ENCODE measurements at regions not wholly inside any gene's neighbourhood (a gene's known extent, or its start where the extent isn't known, plus 50 kb on each side); places are given as distances from the start of the nearest gene placed in this dataset.

GRCh38 chr1:171434717-171435346, 50.5 kb upstream of the PRRC2C start:
- H2AFZ ChIP-seq (ENCODE audit: low read depth, low read length) = peak overlapping the region; percentile 82
- ChIA-PET POLR2A (no interaction called here), CTCF (no interaction called here)
- peak overlapping the region; percentile 91 for H3K27ac ChIP-seq (ENCODE audit: insufficient read depth, low read depth, low read length)
- no peaks in the 10 kb centered on the region for H3K9me1 ChIP-seq (replicated peaks; ENCODE audit: control insufficient read depth, extremely low read depth, insufficient read depth, low read length)
- no peaks in the 10 kb centered on the region for H3K9me3 ChIP-seq (replicated peaks; ENCODE audit: control insufficient read depth, insufficient read depth, low read length)
- DNase-seq (ENCODE audit: low read depth, low spot score) (peak; percentile 84), FAIRE-seq (peak; percentile 84)
- peak overlapping the region; percentile 76 for H3K9ac ChIP-seq (replicated peaks; ENCODE audit: extremely low read depth, insufficient read depth, low read length)
- no peaks in the 10 kb centered on the region for H4K20me1 ChIP-seq (replicated peaks; ENCODE audit: control insufficient read depth, extremely low read depth, insufficient read depth, low read length)
- H3K79me2 ChIP-seq (ENCODE audit: control insufficient read depth, insufficient read depth, low read length) = no peaks in the 10 kb centered on the region
- intact Hi-C loops (cut with micrococcal nuclease) (loop anchor here (1.0 to 2.0 kb wide), 2 partner anchors 50 to 120 kb away; partner anchors contain the start of genes FMO4 and PRRC2C), dilution Hi-C loops (cut with MboI; ENCODE audit: extremely low pct_ligation_motif_present, low sequenced_read_pairs) (no loop called here)
- TF ChIP-seq FOS (IDR thresholded peaks at IDR 0.05; ENCODE audit: borderline replicate concordance, insufficient read depth, low read length) = peak; percentile 79
- TF ChIP-seq JUN (IDR thresholded peaks at IDR 0.05; ENCODE audit: borderline replicate concordance, insufficient read depth, insufficient read length, low read depth) = peak; percentile 69
- TF ChIP-seq GATA2 (IDR thresholded peaks at IDR 0.05; ENCODE audit: insufficient read depth, insufficient read length, low read depth, low read length) = no peak
- peak overlapping the region in 1 of 3 experiments; percentile 47 for H3K4me3 ChIP-seq (replicated peaks in 1 of 3; ENCODE audit: insufficient read depth in 1 of 3, low read depth in 1 of 3, low read length in 3 of 3)
- no peaks in the 10 kb centered on the region for H3K27me3 ChIP-seq (ENCODE audit: control insufficient read depth in 2 of 2, insufficient read depth in 2 of 2, low read length in 2 of 2)
- H3K4me2 ChIP-seq (ENCODE audit: insufficient read depth, low read length) = peak overlapping the region; percentile 93
- peaks cover 13% of the 10 kb centered on the region for H3K4me1 ChIP-seq (ENCODE audit: control insufficient read depth, extremely low read depth, insufficient read depth, low read length)
- no peaks in the 10 kb centered on the region for H3K36me3 ChIP-seq (ENCODE audit: control insufficient read depth in 2 of 2, extremely low read depth in 1 of 2, insufficient read depth in 2 of 2, low read length in 2 of 2)
- BruUV-seq (replicated peaks) = TSS peak; percentile 99
